ENCODE measurements at regions not wholly inside any gene's neighbourhood (a gene's known extent, or its start where the extent isn't known, plus 50 kb on each side); places are given as distances from the start of the nearest gene placed in this dataset.

- no peak for TF ChIP-seq CTCF (IDR thresholded peaks at IDR 0.05)
- no peak for TF ChIP-seq POLR2A (IDR thresholded peaks at IDR 0.05)
- no peak for TF ChIP-seq POLR2AphosphoS5 (IDR thresholded peaks at IDR 0.05)
Observed at GRCh38 chr2:125643128-125643527, 1012.8 kb upstream of the GYPC start.
